Neuronal stem cell (in vitro differentiated cells): ENCODE measurements at regions not wholly inside any gene's neighbourhood (a gene's known extent, or its start where the extent isn't known, plus 50 kb on each side); places are given as distances from the start of the nearest gene placed in this dataset.
"Not testable (repeated sequence)": the region's sequence is repeated elsewhere in the genome, so short reads cannot be mapped to it uniquely, and the experiment has no call there.

Experiments used
- DNase-seq: peaks from one replicate; pipeline ENCODE4 v3.0.0-alpha.2; 2013; ENCODE audit warnings: low spot score
- H2AFZ ChIP-seq: one replicate; pipeline ENCODE4 v1.6.1; 2013; ENCODE audit warnings: mild to moderate bottlenecking, low read length, inconsistent platforms
- H2AK5ac ChIP-seq: 2 replicates; pipeline ENCODE4 v1.6.1; 2013; ENCODE audit warnings: low read depth, mild to moderate bottlenecking, inconsistent platforms, low read length, moderate library complexity, mixed read lengths
- H2BK120ac ChIP-seq: 2 replicates; pipeline ENCODE4 v1.6.1; 2013; ENCODE audit warnings: low read depth, mild to moderate bottlenecking, inconsistent platforms, low read length, moderate library complexity, mixed read lengths
- H2BK12ac ChIP-seq: one replicate; pipeline ENCODE4 v1.6.1; 2013; ENCODE audit warnings: low read length, inconsistent platforms
- H2BK15ac ChIP-seq: 2 replicates; pipeline ENCODE4 v1.6.1; 2013; ENCODE audit warnings: mild to moderate bottlenecking, low read length, inconsistent platforms, mixed read lengths
- H2BK5ac ChIP-seq: one replicate; pipeline ENCODE4 v1.6.1; 2013; ENCODE audit warnings: inconsistent platforms, mild to moderate bottlenecking, low read length, moderate library complexity
- H3K14ac ChIP-seq: one replicate; pipeline ENCODE4 v1.6.1; 2013; ENCODE audit warnings: low read length, inconsistent platforms
- H3K18ac ChIP-seq: 2 replicates; pipeline ENCODE4 v1.6.1; 2013; ENCODE audit warnings: low read length, inconsistent platforms
- H3K23ac ChIP-seq: 2 replicates; pipeline ENCODE4 v1.6.1; 2013; ENCODE audit warnings: low read depth, mild to moderate bottlenecking, mixed read lengths, low read length, inconsistent platforms; ENCODE audit not compliant: poor library complexity
- H3K27ac ChIP-seq: replicated peaks from 3 replicates; pipeline ENCODE4 v1.5.1; 2013; ENCODE audit warnings: low read length, inconsistent platforms
- H3K27me3 ChIP-seq, 3 experiments: 2 replicates each; pipeline ENCODE4 v1.6.1; 2013; ENCODE audit warnings: low read length in 3 of 3, mild to moderate bottlenecking in 2 of 3, inconsistent platforms in 1 of 3, low read depth in 1 of 3, mixed read lengths in 1 of 3, moderate library complexity in 1 of 3; ENCODE audit not compliant: control insufficient read depth in 3 of 3, insufficient read depth in 3 of 3
- H3K36me3 ChIP-seq, 2 donors: replicated peaks in 1 of 2; 2 replicates each; pipeline ENCODE4 v1.6.1; 2013; ENCODE audit warnings: low read length in 2 of 2; ENCODE audit not compliant: control insufficient read depth in 2 of 2, insufficient read depth in 2 of 2
- H3K4ac ChIP-seq: 2 replicates; pipeline ENCODE4 v1.6.1; 2013; ENCODE audit warnings: inconsistent platforms, mild to moderate bottlenecking, low read length, moderate library complexity
- H3K4me1 ChIP-seq, 2 donors: 1 replicate in 1 of 2; 2 replicates in 1 of 2; pipeline ENCODE4 v1.6.1; 2013; ENCODE audit warnings: low read length in 2 of 2, low read depth in 1 of 2; ENCODE audit not compliant: control insufficient read depth in 2 of 2, insufficient read depth in 1 of 2
- H3K4me2 ChIP-seq: one replicate; pipeline ENCODE4 v1.6.1; 2013; ENCODE audit warnings: mild to moderate bottlenecking, low read length, inconsistent platforms; ENCODE audit not compliant: insufficient read depth, poor library complexity, severe bottlenecking
- H3K4me3 ChIP-seq, 2 donors: 2 replicates each; pipeline ENCODE4 v1.5.1; 2013; ENCODE audit warnings: low read length in 2 of 2, mild to moderate bottlenecking in 2 of 2, inconsistent platforms in 1 of 2, moderate library complexity in 1 of 2
- H3K79me1 ChIP-seq: one replicate; pipeline ENCODE4 v1.6.1; 2013; ENCODE audit warnings: low read depth, mild to moderate bottlenecking, inconsistent platforms, low read length, moderate library complexity
- H3K9ac ChIP-seq: one replicate; pipeline ENCODE4 v1.6.1; 2013; ENCODE audit warnings: mild to moderate bottlenecking, low read depth, low read length, inconsistent platforms; ENCODE audit not compliant: poor library complexity
- H3K9me3 ChIP-seq, 2 donors: replicated peaks in 1 of 2; 2 replicates each; pipeline versions ENCODE3 to v1.6.1; 2013; ENCODE audit warnings: low read length in 2 of 2, mild to moderate bottlenecking in 2 of 2, inconsistent platforms in 1 of 2, low read depth in 1 of 2, mixed read lengths in 1 of 2, moderate library complexity in 1 of 2; ENCODE audit not compliant: control insufficient read depth in 2 of 2, insufficient read depth in 1 of 2
- H4K8ac ChIP-seq: one replicate; pipeline ENCODE4 v1.6.1; 2013; ENCODE audit warnings: low read depth, mild to moderate bottlenecking, inconsistent platforms, low read length, moderate library complexity
- H4K91ac ChIP-seq: one replicate; pipeline ENCODE4 v1.6.1; 2013; ENCODE audit warnings: low read length, low read depth, mild to moderate bottlenecking, inconsistent platforms; ENCODE audit not compliant: poor library complexity
- WGBS, 2 donors: extraction: QIAGEN DNeasy Blood & Tissue Kit; methylation state at CpG; one replicate each; pipeline ENCODE4 v1.1.7; 2013; ENCODE audit warnings: missing lambda C conversion rate in 2 of 2, mixed read lengths in 1 of 2; ENCODE audit not compliant: insufficient read length in 2 of 2, insufficient replicate concordance in 1 of 2; ENCODE audit errors: extremely low coverage in 2 of 2; 5-methylcytosine and 5-hydroxymethylcytosine counted together

- H3K36me3 ChIP-seq, result no peaks in the 10 kb centered on the region
- no peak overlapping the region for H2BK15ac ChIP-seq
- no peak overlapping the region for H3K23ac ChIP-seq
- no peaks in the 10 kb centered on the region for H3K9me3 ChIP-seq
- no peak overlapping the region for H3K4ac ChIP-seq
- no peak overlapping the region for H3K4me3 ChIP-seq
- no peaks in the 10 kb centered on the region for H3K27me3 ChIP-seq
- H3K9ac ChIP-seq, result no peak overlapping the region
- H4K8ac ChIP-seq, result no peak overlapping the region
- no peaks in the 10 kb centered on the region for H3K79me1 ChIP-seq
- no peak overlapping the region for H2BK12ac ChIP-seq
- no peak overlapping the region for H2AFZ ChIP-seq
- no peak overlapping the region for H2AK5ac ChIP-seq
- no peak overlapping the region for H2BK5ac ChIP-seq
- H3K4me1 ChIP-seq, result peaks cover 0 to 3% of the 10 kb centered on the region in 2 donors
- no peak overlapping the region for H2BK120ac ChIP-seq
- no peak overlapping the region for H3K4me2 ChIP-seq
- no peak for DNase-seq
- no peak overlapping the region for H3K27ac ChIP-seq
- H3K18ac ChIP-seq, result no peak overlapping the region
- no peak overlapping the region for H4K91ac ChIP-seq
- no peak overlapping the region for H3K14ac ChIP-seq
Observed at GRCh38 chr4:64899563-64899962, 490.3 kb upstream of the TECRL start.

- H2BK15ac ChIP-seq, H2BK120ac ChIP-seq, H3K14ac ChIP-seq, H4K8ac ChIP-seq, H3K23ac ChIP-seq, H3K36me3 ChIP-seq, H3K27me3 ChIP-seq, H2AK5ac ChIP-seq, H3K4me2 ChIP-seq, H3K4me3 ChIP-seq, H3K9me3 ChIP-seq, H3K18ac ChIP-seq, H3K4me1 ChIP-seq, H3K9ac ChIP-seq, H3K27ac ChIP-seq, H3K4ac ChIP-seq, H2AFZ ChIP-seq, H3K79me1 ChIP-seq, H2BK12ac ChIP-seq, H4K91ac ChIP-seq, DNase-seq, H2BK5ac ChIP-seq: not testable (repeated sequence)
- no CpG with 5 or more reads among the region's 2 CpGs for WGBS, 2 donors
Observed at GRCh38 chr4:64899030-64899429, 489.8 kb upstream of the TECRL start.

- no peak overlapping the region for H2AFZ ChIP-seq
- H3K14ac ChIP-seq, result no peak overlapping the region
- H3K79me1 ChIP-seq, result no peaks in the 10 kb centered on the region
- no peak overlapping the region for H2BK15ac ChIP-seq
- H3K4me3 ChIP-seq, result no peak overlapping the region
- H3K4me1 ChIP-seq, result peaks cover 0 to 3% of the 10 kb centered on the region in 2 donors
- no peak overlapping the region for H3K4ac ChIP-seq
- H3K9me3 ChIP-seq, result no peaks in the 10 kb centered on the region
- H3K4me2 ChIP-seq, result no peak overlapping the region
- no peak overlapping the region for H2BK120ac ChIP-seq
- H4K8ac ChIP-seq, result no peak overlapping the region
- H2BK12ac ChIP-seq, result no peak overlapping the region
- H2BK5ac ChIP-seq, result no peak overlapping the region
- no peaks in the 10 kb centered on the region for H3K27me3 ChIP-seq
- H3K23ac ChIP-seq, result no peak overlapping the region
- peak; percentile 24 for DNase-seq
- H3K9ac ChIP-seq, result no peak overlapping the region
- no peak overlapping the region for H4K91ac ChIP-seq
- H3K27ac ChIP-seq, result no peak overlapping the region
- WGBS, 2 donors, result no CpG with 5 or more reads among the region's 4 CpGs
- no peak overlapping the region for H2AK5ac ChIP-seq
- H3K18ac ChIP-seq, result no peak overlapping the region
- no peaks in the 10 kb centered on the region for H3K36me3 ChIP-seq
Observed at GRCh38 chr4:64897683-64898082, 488.4 kb upstream of the TECRL start.

GRCh38 chr4:64895031-64895430, 485.8 kb upstream of the TECRL start:
- Histone ChIP-seq H3K9me3 (no peaks in the 10 kb centered on the region), H3K36me3 (no peaks in the 10 kb centered on the region), H3K27me3 (no peaks in the 10 kb centered on the region), H3K4me3 (no peak overlapping the region), H3K4me2 (no peak overlapping the region), H2AFZ (no peak overlapping the region), H4K8ac (no peak overlapping the region), H2BK5ac (no peak overlapping the region), H3K23ac (no peak overlapping the region), H2AK5ac (no peak overlapping the region), H2BK12ac (no peak overlapping the region), H3K9ac (no peak overlapping the region), H2BK15ac (no peak overlapping the region), H3K4ac (no peak overlapping the region), H3K18ac (no peak overlapping the region), H3K14ac (no peak overlapping the region), H3K79me1 (no peaks in the 10 kb centered on the region), H3K4me1 (peaks cover 0 to 3% of the 10 kb centered on the region in 2 donors), H4K91ac (no peak overlapping the region), H3K27ac (no peak overlapping the region), H2BK120ac (no peak overlapping the region)
- no peak for DNase-seq
